Hepatocyte (in vitro differentiated cells): ENCODE measurements at regions not wholly inside any gene's neighbourhood (a gene's known extent, or its start where the extent isn't known, plus 50 kb on each side); places are given as distances from the start of the nearest gene placed in this dataset.

Experiments
- DNase-seq: peaks from one replicate; pipeline ENCODE4 v3.0.0-alpha.2; 2016; ENCODE audit warnings: low spot score
- H2AFZ ChIP-seq: fragments of 200-600 bp; sonication (generic); 2 replicates; pipeline ENCODE4 v1.6.0; 2016; ENCODE audit warnings: antibody characterized with exemption, mild to moderate bottlenecking
- H3K27ac ChIP-seq: fragments of 200-600 bp; sonication (generic); 2 replicates; pipeline ENCODE4 v1.5.1; 2016; ENCODE audit warnings: mild to moderate bottlenecking
- H3K27me3 ChIP-seq: fragments of 200-600 bp; sonication (generic); 2 replicates; pipeline ENCODE4 v1.6.1; 2016
- H3K36me3 ChIP-seq: fragments of 200-600 bp; sonication (generic); replicated peaks from 2 replicates; pipeline ENCODE4 v1.5.1; 2016; ENCODE audit warnings: low read depth; ENCODE audit not compliant: insufficient read depth
- H3K4me1 ChIP-seq: fragments of 200-600 bp; sonication (generic); 2 replicates; pipeline ENCODE4 v1.5.1; 2016; ENCODE audit warnings: mild to moderate bottlenecking, moderate library complexity; ENCODE audit not compliant: insufficient read depth
- H3K4me2 ChIP-seq: fragments of 200-600 bp; sonication (generic); 2 replicates; pipeline ENCODE4 v1.6.0; 2016
- H3K4me3 ChIP-seq: fragments of 200-600 bp; sonication (generic); 2 replicates; pipeline ENCODE4 v1.5.1; 2016; ENCODE audit warnings: mild to moderate bottlenecking
- H3K79me2 ChIP-seq: fragments of 200-600 bp; sonication (generic); 2 replicates; pipeline ENCODE4 v1.6.0; 2017; ENCODE audit warnings: mild to moderate bottlenecking
- H3K9me2 ChIP-seq: fragments of 200-600 bp; sonication (generic); replicated peaks from 2 replicates; pipeline ENCODE4 v1.6.0; 2017; ENCODE audit warnings: mild to moderate bottlenecking; ENCODE audit not compliant: insufficient read depth
- H3K9me3 ChIP-seq: fragments of 200-600 bp; sonication (generic); 2 replicates; pipeline ENCODE4 v1.5.1; 2016; ENCODE audit warnings: low read depth, mild to moderate bottlenecking
- H4K20me1 ChIP-seq: fragments of 200-600 bp; sonication (generic); 2 replicates; pipeline ENCODE4 v1.6.0; 2016; ENCODE audit warnings: mild to moderate bottlenecking; ENCODE audit not compliant: insufficient read depth, poor library complexity, severe bottlenecking
- EZH2 ChIP-seq: fragments of 200-600 bp; sonication (generic); IDR thresholded peaks from 2 replicates; pipeline ENCODE4 v1.6.1; 2016; ENCODE audit warnings: antibody characterized with exemption, mild to moderate bottlenecking, borderline replicate concordance
- EZH2phosphoT487 ChIP-seq: fragments of 200-600 bp; sonication (generic); IDR thresholded peaks from one replicate; pipeline ENCODE4 v1.6.1; 2018; ENCODE audit warnings: antibody characterized with exemption, mild to moderate bottlenecking, low read depth, moderate library complexity; ENCODE audit not compliant: unreplicated experiment, severe bottlenecking
- WGBS: methylation state at CpG from one replicate; pipeline ENCODE4 v1.1.6; 2016; ENCODE audit warnings: low lambda C conversion rate; ENCODE audit errors: missing lambda C conversion rate; 5-methylcytosine and 5-hydroxymethylcytosine counted together
- TF ChIP-seq, protein P1 (sequence below): fragments of 200-600 bp; sonication (generic); IDR thresholded peaks from 2 replicates; pipeline ENCODE4 v1.5.1; 2016; ENCODE audit warnings: antibody characterized with exemption, mild to moderate bottlenecking; ENCODE audit not compliant: poor library complexity

- no peak for DNase-seq
- Histone ChIP-seq H3K79me2 (no peaks in the 10 kb centered on the region), H2AFZ (no peak overlapping the region), H3K27ac (no peak overlapping the region), H3K4me2 (no peak overlapping the region), H3K4me1 (peaks cover 11% of the 10 kb centered on the region), H3K36me3 (no peaks in the 10 kb centered on the region), H3K27me3 (no peaks in the 10 kb centered on the region), H3K4me3 (no peak overlapping the region), H3K9me3 (no peaks in the 10 kb centered on the region), H4K20me1 (no peaks in the 10 kb centered on the region), H3K9me2 (no peaks in the 10 kb centered on the region)
- 83% methylated on average over 6 of the region's 6 CpGs for WGBS
- TF ChIP-seq, protein P1, sequence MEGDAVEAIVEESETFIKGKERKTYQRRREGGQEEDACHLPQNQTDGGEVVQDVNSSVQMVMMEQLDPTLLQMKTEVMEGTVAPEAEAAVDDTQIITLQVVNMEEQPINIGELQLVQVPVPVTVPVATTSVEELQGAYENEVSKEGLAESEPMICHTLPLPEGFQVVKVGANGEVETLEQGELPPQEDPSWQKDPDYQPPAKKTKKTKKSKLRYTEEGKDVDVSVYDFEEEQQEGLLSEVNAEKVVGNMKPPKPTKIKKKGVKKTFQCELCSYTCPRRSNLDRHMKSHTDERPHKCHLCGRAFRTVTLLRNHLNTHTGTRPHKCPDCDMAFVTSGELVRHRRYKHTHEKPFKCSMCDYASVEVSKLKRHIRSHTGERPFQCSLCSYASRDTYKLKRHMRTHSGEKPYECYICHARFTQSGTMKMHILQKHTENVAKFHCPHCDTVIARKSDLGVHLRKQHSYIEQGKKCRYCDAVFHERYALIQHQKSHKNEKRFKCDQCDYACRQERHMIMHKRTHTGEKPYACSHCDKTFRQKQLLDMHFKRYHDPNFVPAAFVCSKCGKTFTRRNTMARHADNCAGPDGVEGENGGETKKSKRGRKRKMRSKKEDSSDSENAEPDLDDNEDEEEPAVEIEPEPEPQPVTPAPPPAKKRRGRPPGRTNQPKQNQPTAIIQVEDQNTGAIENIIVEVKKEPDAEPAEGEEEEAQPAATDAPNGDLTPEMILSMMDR = no peak
- no peak for TF ChIP-seq EZH2phosphoT487
- no peak for TF ChIP-seq EZH2
These were observed 120.0 kb downstream of the NGF start for GRCh38 chr1:115218034-115218405.

- H4K20me1 ChIP-seq = no peaks in the 10 kb centered on the region
- no peaks in the 10 kb centered on the region for H3K9me2 ChIP-seq
- no peak overlapping the region for H2AFZ ChIP-seq
- H3K79me2 ChIP-seq = no peaks in the 10 kb centered on the region
- peaks cover 7% of the 10 kb centered on the region for H3K4me1 ChIP-seq
- H3K9me3 ChIP-seq = no peaks in the 10 kb centered on the region
- H3K4me2 ChIP-seq = no peak overlapping the region
- no peaks in the 10 kb centered on the region for H3K36me3 ChIP-seq
- peak overlapping the region; percentile 4 for H3K27ac ChIP-seq
- DNase-seq = no peak
- TF ChIP-seq, protein P1 = no peak
- no peak for TF ChIP-seq EZH2phosphoT487
- TF ChIP-seq EZH2 = no peak
- no peak overlapping the region for H3K4me3 ChIP-seq
- WGBS = 65% methylated on average over 11 of the region's 11 CpGs
- no peaks in the 10 kb centered on the region for H3K27me3 ChIP-seq
These were observed 120.7 kb downstream of the NGF start for GRCh38 chr1:115217150-115218033.

DNA sequence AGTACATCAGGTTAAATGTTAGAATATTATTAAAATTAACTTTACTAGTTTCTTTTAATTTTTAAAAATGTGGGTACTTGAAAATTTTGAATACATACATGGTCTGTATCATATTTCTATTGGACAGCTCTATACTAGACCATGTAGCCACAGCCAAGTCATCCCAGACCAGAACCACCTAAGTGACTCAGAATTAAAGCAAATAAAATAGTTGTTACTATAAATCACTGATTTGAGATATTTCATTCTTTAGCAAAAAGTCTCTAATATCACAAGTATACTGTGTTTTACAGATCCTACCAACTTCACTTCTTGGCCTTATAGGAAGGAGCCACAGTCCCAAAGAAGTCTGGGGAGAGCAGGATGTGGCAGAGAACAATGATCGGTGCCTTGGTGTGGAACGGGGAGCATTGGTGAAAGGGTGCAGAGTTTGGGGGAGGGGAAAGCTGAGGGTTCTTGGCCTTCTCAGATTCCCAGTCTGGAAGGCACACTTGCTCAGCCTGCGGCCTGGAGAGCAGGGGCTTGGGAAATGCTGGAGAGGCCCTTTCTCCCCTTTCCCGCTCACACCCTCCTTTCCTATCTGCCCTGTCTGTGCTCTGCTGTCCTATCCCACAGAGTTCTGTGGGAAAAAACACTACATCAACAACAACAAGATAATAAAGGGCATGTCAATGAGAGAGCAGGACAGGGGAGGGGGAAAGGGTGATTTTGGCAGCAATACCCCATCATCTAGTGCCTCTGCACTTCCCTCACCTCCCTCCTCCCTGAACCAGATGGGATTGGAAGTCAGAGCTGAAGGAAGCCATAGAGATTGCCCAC is 122.1 kb downstream of the NGF start:
- no peak for DNase-seq
- Histone ChIP-seq H3K79me2 (no peaks in the 10 kb centered on the region), H3K9me3 (no peaks in the 10 kb centered on the region), H3K4me1 (peaks cover 7% of the 10 kb centered on the region), H3K27me3 (no peaks in the 10 kb centered on the region), H3K9me2 (no peaks in the 10 kb centered on the region), H3K4me3 (no peak overlapping the region), H4K20me1 (no peaks in the 10 kb centered on the region), H3K4me2 (no peak overlapping the region), H3K36me3 (no peaks in the 10 kb centered on the region), H3K27ac (no peak overlapping the region), H2AFZ (no peak overlapping the region)
- TF ChIP-seq EZH2 = no peak
- no peak for TF ChIP-seq EZH2phosphoT487
- TF ChIP-seq, protein P1 = no peak
- WGBS = 94% methylated on average over 4 of the region's 4 CpGs
